AG04450 (cell line): ENCODE measurements at regions not wholly inside any gene's neighbourhood (a gene's known extent, or its start where the extent isn't known, plus 50 kb on each side); places are given as distances from the start of the nearest gene placed in this dataset.
"Not testable (repeated sequence)": the region's sequence is repeated elsewhere in the genome, so short reads cannot be mapped to it uniquely, and the experiment has no call there.

ENCODE experiments used
- CTCF ChIA-PET: fragments of 300-600, 350-600 bp; formaldehyde crosslinking; extraction: SDS; loops from one replicate; lab custom pipeline; 2022; ENCODE audit warnings: antibody characterized with exemption, inconsistent platforms; lab: Charles Lee
- POLR2A ChIA-PET: fragments of 350-600 bp; formaldehyde crosslinking; extraction: SDS; loops from one replicate; lab custom pipeline; 2021; ENCODE audit warnings: antibody characterized with exemption, inconsistent platforms; lab: Yijun Ruan, JAX
- DNase-seq: peaks from one replicate; pipeline ENCODE4 v3.0.0-alpha.2; 2011; ENCODE audit warnings: low read depth, low spot score
- H3K27ac ChIP-seq: one replicate; pipeline ENCODE4 v1.5.1; 2012; ENCODE audit warnings: low read depth, low read length, control low read depth
- H3K27me3 ChIP-seq: one replicate; pipeline ENCODE4 v1.6.0; 2012; ENCODE audit warnings: low read length; ENCODE audit not compliant: control insufficient read depth, insufficient read depth
- H3K4me3 ChIP-seq: 2 replicates; pipeline ENCODE4 v1.5.1; 2011; ENCODE audit warnings: mild to moderate bottlenecking, low read depth, low read length, control low read depth
- H3K9me3 ChIP-seq: 2 replicates; pipeline ENCODE4 v1.5.1; 2012; ENCODE audit warnings: low read length; ENCODE audit not compliant: control insufficient read depth, insufficient read depth
- TF ChIP-seq, protein P1 (sequence below): IDR thresholded peaks from 2 replicates; pipeline ENCODE4 v1.5.1; 2011; ENCODE audit warnings: low read depth, low read length, control low read depth, inconsistent platforms

DNA sequence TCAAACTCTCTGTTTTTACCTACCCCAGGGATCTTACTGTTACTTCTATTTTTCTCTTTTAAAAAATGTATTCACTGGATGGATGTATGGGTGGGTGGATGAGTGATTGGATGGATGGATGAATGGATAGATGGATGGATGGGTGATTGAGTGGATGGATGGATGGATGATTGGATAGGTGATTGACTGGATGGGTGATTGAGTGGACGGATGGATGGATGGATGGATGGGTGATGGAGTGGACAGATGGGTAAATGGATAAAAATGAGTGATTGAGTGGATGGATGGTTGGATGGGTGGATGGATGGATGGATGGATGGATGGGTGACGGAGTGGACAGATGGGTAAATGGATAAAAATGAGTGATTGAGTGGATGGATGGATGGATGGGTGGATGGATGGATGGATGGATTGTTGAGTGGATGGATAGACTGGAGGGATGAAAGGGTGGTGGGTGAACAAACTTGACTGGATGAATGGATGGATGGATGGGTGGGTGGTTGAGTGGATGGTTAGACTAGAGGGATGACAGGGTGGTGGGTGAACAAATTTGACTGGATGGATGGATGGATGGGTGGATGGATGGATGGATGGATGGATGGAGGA lies 118.0 kb upstream of the ZBTB40 start:
- CTCF ChIA-PET, result no interaction called here
- Histone ChIP-seq H3K9me3 (peaks cover 4% of the 10 kb centered on the region; the same call in 1 of the 2 replicates), H3K27me3 (peaks cover 24% of the 10 kb centered on the region), H3K4me3 (no peak overlapping the region), H3K27ac (no peak overlapping the region)
- TF ChIP-seq, protein P1, sequence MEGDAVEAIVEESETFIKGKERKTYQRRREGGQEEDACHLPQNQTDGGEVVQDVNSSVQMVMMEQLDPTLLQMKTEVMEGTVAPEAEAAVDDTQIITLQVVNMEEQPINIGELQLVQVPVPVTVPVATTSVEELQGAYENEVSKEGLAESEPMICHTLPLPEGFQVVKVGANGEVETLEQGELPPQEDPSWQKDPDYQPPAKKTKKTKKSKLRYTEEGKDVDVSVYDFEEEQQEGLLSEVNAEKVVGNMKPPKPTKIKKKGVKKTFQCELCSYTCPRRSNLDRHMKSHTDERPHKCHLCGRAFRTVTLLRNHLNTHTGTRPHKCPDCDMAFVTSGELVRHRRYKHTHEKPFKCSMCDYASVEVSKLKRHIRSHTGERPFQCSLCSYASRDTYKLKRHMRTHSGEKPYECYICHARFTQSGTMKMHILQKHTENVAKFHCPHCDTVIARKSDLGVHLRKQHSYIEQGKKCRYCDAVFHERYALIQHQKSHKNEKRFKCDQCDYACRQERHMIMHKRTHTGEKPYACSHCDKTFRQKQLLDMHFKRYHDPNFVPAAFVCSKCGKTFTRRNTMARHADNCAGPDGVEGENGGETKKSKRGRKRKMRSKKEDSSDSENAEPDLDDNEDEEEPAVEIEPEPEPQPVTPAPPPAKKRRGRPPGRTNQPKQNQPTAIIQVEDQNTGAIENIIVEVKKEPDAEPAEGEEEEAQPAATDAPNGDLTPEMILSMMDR, result no peak
- POLR2A ChIA-PET, result no interaction called here
- no peak for DNase-seq

DNA sequence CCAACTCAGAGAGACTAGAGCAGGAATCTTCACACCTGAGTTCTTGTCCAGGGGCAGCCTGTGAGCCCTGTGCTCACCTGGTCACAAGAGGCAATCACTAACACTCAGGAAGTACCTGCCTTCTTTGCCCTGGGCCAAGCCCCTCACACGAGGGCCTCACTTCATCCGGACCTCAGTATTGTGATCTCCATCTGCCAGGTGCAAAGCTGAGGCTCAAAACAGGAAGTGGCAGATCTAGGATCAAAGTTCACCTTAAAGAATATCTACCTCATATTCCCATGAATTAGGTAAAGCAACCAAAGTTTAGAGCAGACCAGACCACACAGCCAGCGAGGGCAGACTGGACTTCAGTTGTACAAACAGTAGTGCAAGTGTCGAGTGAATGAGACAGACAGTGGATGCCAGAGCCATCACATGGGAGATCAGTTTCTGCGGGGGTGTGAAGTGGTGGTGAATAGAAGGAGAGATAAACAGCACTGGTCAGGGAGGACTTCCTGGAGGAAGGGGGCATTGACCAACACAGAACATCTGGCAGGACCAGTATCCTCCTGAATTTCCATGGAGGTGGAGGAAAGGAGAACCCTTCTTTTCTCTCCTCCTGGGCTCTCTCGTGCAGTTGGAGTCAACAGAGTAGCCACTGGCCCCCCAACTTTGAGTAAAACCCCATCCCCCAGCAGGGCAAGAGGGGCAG lies 116.6 kb upstream of the ZBTB40 start:
- H3K4me3 ChIP-seq, result no peak overlapping the region
- POLR2A ChIA-PET, result no interaction called here

DNA sequence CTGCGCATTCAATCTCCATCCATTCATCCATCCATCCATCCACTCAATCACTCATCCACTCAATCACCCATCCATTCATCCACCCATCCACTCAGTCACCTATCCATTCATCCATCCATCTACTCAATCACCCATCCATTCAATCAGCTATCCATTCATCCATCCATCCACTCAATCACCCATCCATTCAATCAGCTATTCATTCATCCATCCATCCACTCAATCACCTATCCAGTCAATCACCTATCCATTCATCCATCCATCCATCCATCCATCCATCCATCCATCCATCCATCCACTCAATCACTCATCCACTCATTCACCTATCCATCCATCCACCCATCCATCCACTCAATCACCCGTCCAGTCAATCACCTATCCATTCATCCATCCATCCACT lies 115.4 kb upstream of the ZBTB40 start:
- H3K9me3 ChIP-seq, H3K4me3 ChIP-seq, DNase-seq, H3K27ac ChIP-seq, CTCF ChIA-PET, POLR2A ChIA-PET: not testable (repeated sequence)
- H3K27me3 ChIP-seq, result peaks cover 35% of the 10 kb centered on the region

More for the DNA sequence above, 116.6 kb upstream of the ZBTB40 start:
- TF ChIP-seq, protein P1, result no peak
- no peak for DNase-seq
- H3K9me3 ChIP-seq, result peaks cover 4% of the 10 kb centered on the region; the same call in 1 of the 2 replicates
- CTCF ChIA-PET, result no interaction called here
- peaks cover 27% of the 10 kb centered on the region for H3K27me3 ChIP-seq
- H3K27ac ChIP-seq, result no peak overlapping the region

DNA sequence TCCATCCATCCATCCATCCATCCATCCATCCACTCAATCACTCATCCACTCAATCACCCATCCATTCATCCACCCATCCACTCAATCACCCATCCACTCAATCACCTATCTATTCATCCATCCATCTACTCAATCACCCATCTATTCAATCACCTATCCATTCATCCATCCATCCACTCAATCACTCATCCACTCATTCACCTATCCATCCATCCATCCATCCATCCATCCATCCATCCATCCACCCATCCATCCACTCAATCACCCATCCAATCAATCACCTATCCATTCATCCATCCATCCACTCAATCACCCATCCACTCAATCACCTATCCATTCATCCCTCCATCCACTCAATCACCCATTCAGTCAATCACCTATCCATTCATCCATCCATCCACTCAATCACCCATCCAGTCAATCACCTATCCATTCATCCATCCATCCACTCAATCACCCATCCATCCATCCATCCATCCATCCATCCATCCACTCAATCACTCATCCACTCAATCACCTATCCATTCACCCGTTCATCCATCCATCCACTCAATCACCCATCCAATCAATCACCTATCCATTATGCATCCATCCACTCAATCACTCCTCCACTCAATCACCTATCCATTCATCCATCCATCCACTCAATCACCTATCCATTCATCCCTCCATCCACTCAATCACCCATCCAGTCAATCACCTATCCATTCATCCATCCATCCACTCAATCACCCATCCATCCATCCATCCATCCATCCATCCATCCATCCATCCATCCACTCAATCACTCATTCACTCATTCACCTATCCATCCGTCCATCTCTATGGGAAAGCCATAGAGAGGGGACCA lies 114.7 kb upstream of the ZBTB40 start:
- CTCF ChIA-PET, H3K4me3 ChIP-seq, H3K9me3 ChIP-seq, DNase-seq, H3K27ac ChIP-seq, POLR2A ChIA-PET: not testable (repeated sequence)
- peaks cover 38% of the 10 kb centered on the region for H3K27me3 ChIP-seq

DNA sequence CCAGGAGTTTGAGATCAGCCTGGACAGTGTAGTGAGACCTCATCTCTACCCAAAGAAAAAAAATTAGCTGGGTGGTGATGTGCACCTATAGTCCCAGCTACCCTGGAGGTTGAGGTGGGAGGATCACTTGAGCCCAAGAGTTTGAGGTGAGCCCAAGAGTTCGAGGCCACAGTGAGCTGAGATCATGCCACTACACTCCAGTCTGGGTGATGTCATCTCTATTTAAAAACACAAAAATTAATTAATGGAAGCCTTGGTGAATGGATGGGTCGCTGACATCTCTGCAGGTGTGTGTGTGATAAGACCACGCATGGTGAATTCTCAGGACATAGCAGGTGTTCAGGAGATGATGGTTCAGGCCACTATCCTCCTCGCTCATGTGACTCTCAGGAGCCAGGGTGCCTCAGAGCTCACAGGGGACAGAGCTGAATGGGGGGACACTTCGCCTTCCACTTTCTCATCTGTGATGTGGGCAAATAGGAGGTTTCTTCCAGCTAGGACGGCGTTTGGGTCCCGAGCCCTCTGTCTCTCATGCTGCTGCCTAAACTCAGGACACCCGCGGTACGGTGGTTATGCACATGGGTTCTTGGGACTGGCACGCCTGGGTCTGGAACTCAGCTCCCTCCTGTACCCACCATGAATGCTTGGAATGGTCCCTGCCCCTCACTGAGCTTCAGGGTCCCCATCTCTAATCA lies 113.4 kb upstream of the ZBTB40 start:
- ChIA-PET POLR2A (no interaction called here), CTCF (no interaction called here)
- H3K27me3 ChIP-seq, result peaks cover 43% of the 10 kb centered on the region
- H3K9me3 ChIP-seq, result peaks cover 4% of the 10 kb centered on the region; the same call in 1 of the 2 replicates
- DNase-seq, result no peak
- TF ChIP-seq, protein P1, result no peak
- no peak overlapping the region for H3K27ac ChIP-seq
- no peak overlapping the region for H3K4me3 ChIP-seq
